HG02571 (cell line): ENCODE measurements at regions not wholly inside any gene's neighbourhood (a gene's known extent, or its start where the extent isn't known, plus 50 kb on each side); places are given as distances from the start of the nearest gene placed in this dataset.

Experiments used
- ATAC-seq: cut with Tn5 transposase; IDR thresholded peaks from one replicate; pipeline ENCODE4 v1.9.1; 2021; ENCODE audit warnings: mild to moderate bottlenecking, moderate library complexity; ENCODE audit not compliant: unreplicated experiment

- ATAC-seq = no peak
These were observed 152.5 kb upstream of the PKDCC start for GRCh38 chr2:41895334-41895664.

DNA sequence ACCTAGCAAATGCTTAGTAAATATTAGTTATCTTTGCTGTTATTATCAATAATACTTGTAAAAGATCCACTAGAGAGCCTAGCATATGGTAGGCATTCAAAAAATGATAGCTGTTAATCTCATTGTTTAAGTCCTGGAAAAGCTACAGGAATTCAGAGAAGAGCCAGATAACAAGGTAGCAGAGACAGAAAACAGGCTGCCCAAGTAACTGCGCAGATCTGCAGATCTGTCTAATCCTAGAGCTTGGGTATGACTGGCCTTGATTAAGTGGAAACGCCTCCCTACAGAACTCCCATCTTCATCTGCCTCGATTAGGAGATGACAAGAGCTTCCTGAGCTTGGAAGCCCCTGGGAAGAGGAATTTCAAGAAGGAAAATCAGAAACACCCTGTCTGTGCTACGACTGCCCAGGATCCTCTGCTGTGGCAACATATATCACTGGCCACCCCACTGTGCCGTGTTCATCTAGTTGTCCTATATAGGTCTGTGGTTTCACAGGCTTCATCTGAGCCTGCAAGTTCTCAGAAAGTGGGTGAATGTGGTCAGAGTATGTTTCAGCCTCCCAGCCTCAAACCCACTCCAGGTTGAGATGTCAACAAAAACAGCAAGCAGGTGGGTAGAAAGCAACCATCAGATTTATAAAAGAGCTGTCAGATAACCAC is 151.5 kb upstream of the PKDCC start:
- ATAC-seq = peak; percentile 76

GRCh38 chr2:41899189-41899588 is 148.6 kb upstream of the PKDCC start:
- ATAC-seq = no peak

- no peak for ATAC-seq
These were observed 147.7 kb upstream of the PKDCC start for GRCh38 chr2:41900101-41900577.

GRCh38 chr2:41902897-41903296 is 144.9 kb upstream of the PKDCC start:
- no peak for ATAC-seq

DNA sequence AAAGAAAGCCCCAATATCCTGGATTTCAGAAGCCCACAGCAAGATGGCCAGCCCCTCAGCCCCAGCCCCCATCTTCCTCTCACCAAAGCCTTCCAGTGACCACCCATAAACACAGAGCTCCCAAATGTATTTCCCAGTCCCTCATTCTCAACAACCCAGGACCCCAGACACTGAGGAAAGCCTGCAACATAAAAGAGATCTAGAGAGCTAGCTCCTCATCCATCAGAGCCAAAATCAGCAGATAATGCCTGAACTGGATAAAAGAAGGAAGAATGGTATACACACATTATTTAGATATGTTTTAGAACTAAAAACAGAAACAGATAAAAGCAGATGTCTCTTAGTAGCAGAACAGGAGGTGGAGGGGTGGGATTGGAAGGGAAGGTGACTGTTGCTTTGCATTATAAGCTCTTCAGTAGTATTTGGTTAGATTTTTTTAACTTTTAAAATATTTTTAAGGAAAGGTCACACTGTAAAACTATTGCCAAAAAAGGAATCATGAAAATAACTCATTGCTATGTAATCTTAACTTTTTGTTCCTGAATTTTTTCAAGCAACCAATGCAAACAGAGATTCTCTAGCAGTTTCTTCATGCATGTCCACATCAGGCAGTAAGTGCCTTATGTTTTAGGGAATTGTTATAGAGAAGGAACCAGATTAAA is 144.2 kb upstream of the PKDCC start:
- no peak for ATAC-seq

GRCh38 chr2:41904459-41904858 is 143.4 kb upstream of the PKDCC start:
- ATAC-seq = no peak

GRCh38 chr2:41905597-41906337 is 142.1 kb upstream of the PKDCC start:
- no peak for ATAC-seq

- no peak for ATAC-seq
These were observed 141.5 kb upstream of the PKDCC start for GRCh38 chr2:41906338-41906725.

GRCh38 chr2:41907141-41907540 is 140.7 kb upstream of the PKDCC start:
- no peak for ATAC-seq

DNA sequence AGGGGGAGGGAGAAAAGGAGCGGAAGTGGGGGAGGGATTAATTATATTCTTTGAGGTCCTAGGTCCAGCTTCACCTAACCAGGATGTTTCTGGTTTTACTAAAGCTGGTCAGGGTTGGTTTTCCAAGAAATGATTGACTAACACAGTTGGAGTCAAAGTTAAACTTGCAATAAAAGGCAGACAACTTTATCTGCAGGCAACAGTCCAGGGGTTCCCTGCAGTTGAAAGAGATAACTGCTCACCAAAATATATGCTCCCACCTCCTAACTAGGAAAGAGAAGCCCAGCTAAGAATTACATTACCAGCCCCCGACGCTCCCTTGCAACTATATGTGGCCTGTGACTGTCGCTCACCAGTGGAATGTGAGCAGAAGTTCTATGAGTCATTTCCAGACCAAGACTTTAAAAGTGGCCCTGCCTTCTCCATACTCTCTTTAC is 140.0 kb upstream of the PKDCC start:
- ATAC-seq = no peak

GRCh38 chr2:41908349-41908748 is 139.5 kb upstream of the PKDCC start:
- no peak for ATAC-seq

DNA sequence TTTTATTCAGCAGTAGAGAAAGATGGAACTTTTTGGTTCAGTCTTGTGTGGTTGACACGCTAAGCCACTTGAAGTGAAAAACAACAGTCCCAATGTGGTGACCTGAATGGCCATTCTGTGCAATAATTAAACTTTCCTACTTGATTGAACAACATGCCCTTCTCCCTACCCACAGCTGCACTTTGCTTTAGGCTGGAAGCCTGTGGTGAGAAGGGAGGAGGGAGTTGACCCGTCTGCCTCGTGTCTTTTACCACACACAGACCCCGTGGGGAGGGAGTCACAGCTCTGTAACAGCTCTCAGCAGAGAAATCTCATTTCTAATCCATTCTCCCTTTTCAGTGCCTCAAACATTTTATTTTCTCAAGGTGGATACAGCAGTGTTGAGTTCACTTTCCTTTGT is 138.2 kb upstream of the PKDCC start:
- ATAC-seq = no peak

DNA sequence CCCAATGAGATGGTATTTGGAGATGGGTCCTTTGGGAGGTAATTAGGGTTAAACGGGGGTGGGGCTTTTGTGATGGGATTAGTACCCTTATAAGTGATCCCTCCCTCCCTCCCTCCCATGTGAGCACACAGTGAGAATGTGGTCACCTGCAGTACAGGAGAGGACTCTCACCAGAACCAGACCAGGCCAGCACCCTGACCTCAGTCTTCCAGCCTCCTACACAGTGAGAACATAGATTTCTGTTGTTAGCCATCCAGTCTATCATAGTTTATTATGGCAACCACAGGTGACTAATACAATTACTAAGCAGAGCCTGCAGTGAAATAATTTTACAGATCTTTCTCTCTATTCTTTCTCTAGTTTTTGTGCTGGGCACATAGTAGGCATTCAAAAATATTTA is 137.7 kb upstream of the PKDCC start:
- no peak for ATAC-seq

- ATAC-seq = no peak
These were observed 136.8 kb upstream of the PKDCC start for GRCh38 chr2:41911033-41911432.

GRCh38 chr2:41912337-41912736 is 135.5 kb upstream of the PKDCC start:
- no peak for ATAC-seq

- no peak for ATAC-seq
These were observed 135.0 kb upstream of the PKDCC start for GRCh38 chr2:41912776-41913175.

- ATAC-seq = no peak
These were observed 134.5 kb upstream of the PKDCC start for GRCh38 chr2:41913311-41913710.

DNA sequence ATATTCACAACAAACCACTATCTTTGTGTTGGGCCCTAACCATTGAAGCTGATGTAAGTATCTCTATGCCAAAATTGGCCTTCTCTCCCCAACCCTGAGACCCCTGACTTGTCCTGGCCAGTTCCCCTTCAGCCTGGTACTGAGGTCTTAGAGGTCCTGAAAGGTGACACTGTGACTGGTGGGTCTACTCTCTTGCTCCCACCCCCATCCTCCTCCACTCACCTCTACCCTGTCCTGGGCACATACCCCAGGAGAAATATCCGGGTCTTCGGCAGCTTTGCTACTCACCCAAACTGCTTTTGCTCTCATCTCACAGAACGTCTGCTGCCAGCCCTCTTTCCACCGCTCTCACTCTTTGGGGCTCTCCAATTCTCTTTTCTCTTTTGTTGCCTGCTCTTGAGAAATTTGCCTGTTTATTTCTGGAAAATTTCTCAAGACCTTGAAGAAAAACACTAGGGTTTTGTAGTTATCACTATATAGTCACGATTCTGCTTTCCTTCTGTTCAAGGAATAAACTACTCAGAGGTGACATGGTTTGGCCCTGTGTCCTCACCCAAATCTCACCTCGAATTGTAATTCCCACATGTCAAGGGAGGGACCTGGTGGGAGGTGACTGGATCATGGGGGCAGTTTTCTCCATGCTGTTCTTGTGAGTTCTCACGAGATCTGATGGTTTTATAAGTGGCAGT is 133.8 kb upstream of the PKDCC start:
- ATAC-seq = no peak

DNA sequence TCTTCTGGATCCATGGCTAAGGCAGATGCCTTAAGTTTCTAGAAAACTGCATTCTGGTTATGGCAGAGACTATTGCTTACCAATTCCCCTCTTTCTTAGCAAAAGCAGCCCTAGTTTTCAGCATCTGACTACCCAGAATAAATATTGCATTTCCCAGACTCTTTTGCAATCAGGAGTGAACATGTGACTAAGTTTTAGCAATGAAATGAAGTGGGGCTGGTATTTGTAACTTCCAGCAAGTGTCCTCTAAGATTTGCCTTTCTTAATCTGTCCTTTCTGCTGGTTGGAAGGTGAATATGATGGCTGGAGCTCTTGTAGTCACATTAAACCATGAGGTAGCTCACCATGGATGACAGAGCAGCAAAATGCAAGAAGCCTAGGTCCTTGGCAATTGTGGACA is 132.9 kb upstream of the PKDCC start:
- ATAC-seq = no peak

GRCh38 chr2:41916177-41916576 is 131.6 kb upstream of the PKDCC start:
- no peak for ATAC-seq

DNA sequence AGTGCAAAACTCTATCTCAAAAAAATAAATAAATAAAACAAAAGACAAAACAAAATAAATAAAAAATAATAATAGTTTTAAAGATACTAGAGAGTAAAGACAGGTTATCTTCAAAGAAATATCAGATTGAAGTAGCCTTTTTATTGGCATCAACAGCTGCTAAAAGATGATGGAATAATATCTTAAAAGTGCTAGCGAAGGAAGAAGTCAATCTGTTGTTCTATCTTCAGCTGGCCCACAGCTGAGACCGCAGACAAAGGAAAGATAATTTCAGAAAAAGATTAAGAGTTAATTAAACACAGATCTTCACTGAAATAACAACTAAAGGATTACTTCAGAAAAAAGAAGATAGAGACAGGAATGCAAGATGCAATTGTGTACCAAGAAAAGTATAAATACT is 130.2 kb upstream of the PKDCC start:
- ATAC-seq = no peak
